Naive B cell (primary cell): ENCODE measurements at regions not wholly inside any gene's neighbourhood (a gene's known extent, or its start where the extent isn't known, plus 50 kb on each side); places are given as distances from the start of the nearest gene placed in this dataset.
A peak's percentile ranks its signal among the peaks of the same experiment; 100 is the strongest.

ENCODE experiments used
- ATAC-seq, 2 donors: fragments of 150-1000 bp; cut with Tn5 transposase; 2 replicates each; pipeline ENCODE4 v1.10.0; 2021; ENCODE audit warnings: low read depth in 2 of 2, mild to moderate bottlenecking in 2 of 2, moderate library complexity in 2 of 2
- DNase-seq: peaks from one replicate; pipeline ENCODE4 v3.0.0; 2022
- H3K27ac Mint-ChIP-seq, 6 donors: one replicate each; pipeline ENCODE4 v1.8.0; 2020 to 2022; ENCODE audit warnings: mild to moderate bottlenecking in 6 of 6, mixed read lengths in 6 of 6, moderate library complexity in 5 of 6, inconsistent platforms in 2 of 6
- H3K27me3 Mint-ChIP-seq, 3 donors: one replicate each; pipeline ENCODE4 v1.8.0; 2021 to 2022; ENCODE audit warnings: mixed read lengths in 3 of 3, mild to moderate bottlenecking in 1 of 3
- H3K36me3 Mint-ChIP-seq, 2 donors: one replicate each; pipeline ENCODE4 v1.8.0; 2020 to 2022; ENCODE audit warnings: mixed read lengths in 2 of 2, inconsistent platforms in 1 of 2, mild to moderate bottlenecking in 1 of 2
- H3K4me1 Mint-ChIP-seq, 3 donors: one replicate each; pipeline ENCODE4 v1.8.0; 2020 to 2022; ENCODE audit warnings: mixed read lengths in 3 of 3, inconsistent platforms in 1 of 3, mild to moderate bottlenecking in 1 of 3, moderate library complexity in 1 of 3
- H3K4me3 Mint-ChIP-seq, 8 donors: one replicate each; pipeline ENCODE4 v1.8.0; 2020 to 2022; ENCODE audit warnings: mild to moderate bottlenecking in 8 of 8, mixed read lengths in 8 of 8, moderate library complexity in 8 of 8, inconsistent platforms in 2 of 8
- H3K9me3 Mint-ChIP-seq, 7 donors: one replicate each; pipeline ENCODE4 v1.8.0; 2020 to 2022; ENCODE audit warnings: mixed read lengths in 7 of 7, mild to moderate bottlenecking in 5 of 7, inconsistent platforms in 2 of 7, moderate library complexity in 1 of 7

GRCh38 chr20:63124782-63125580, 91.0 kb downstream of the YTHDF1 start:
- Mint-ChIP-seq H3K27ac (no peak overlapping the region), H3K4me3 (no peak overlapping the region), H3K36me3 (peaks cover 0 to 7% of the 10 kb centered on the region in 2 donors), H3K4me1 (no peaks in the 10 kb centered on the region), H3K9me3 (peaks cover 0 to 6% (median 0%) of the 10 kb centered on the region in 7 donors), H3K27me3 (peaks cover 16 to 27% (median 26%) of the 10 kb centered on the region in 3 donors)
- DNase-seq (no peak), ATAC-seq (no peak)

GRCh38 chr20:63124092-63124781, 91.7 kb downstream of the YTHDF1 start:
- Mint-ChIP-seq H3K4me3 (no peak overlapping the region), H3K27ac (peak overlapping the region in 1 of 6 donors; percentile 67)

GRCh38 chr20:63123331-63123741, 92.6 kb downstream of the YTHDF1 start:
- H3K4me3 Mint-ChIP-seq: no peak overlapping the region
- H3K27me3 Mint-ChIP-seq: peaks cover 16 to 41% (median 34%) of the 10 kb centered on the region in 3 donors
- ATAC-seq: no peak
- peaks cover 0 to 6% (median 0%) of the 10 kb centered on the region in 7 donors for H3K9me3 Mint-ChIP-seq
- H3K4me1 Mint-ChIP-seq: no peaks in the 10 kb centered on the region
- no peak for DNase-seq
- no peaks in the 10 kb centered on the region for H3K36me3 Mint-ChIP-seq
- H3K27ac Mint-ChIP-seq: no peak overlapping the region

More at GRCh38 chr20:63124092-63124781, 91.7 kb downstream of the YTHDF1 start:
- H3K9me3 Mint-ChIP-seq: peaks cover 0 to 6% (median 0%) of the 10 kb centered on the region in 7 donors
- no peak for ATAC-seq
- DNase-seq: no peak
- H3K27me3 Mint-ChIP-seq: peaks cover 16 to 32% (median 26%) of the 10 kb centered on the region in 3 donors
- H3K4me1 Mint-ChIP-seq: no peaks in the 10 kb centered on the region
- H3K36me3 Mint-ChIP-seq: peaks cover 0 to 4% of the 10 kb centered on the region in 2 donors

- Mint-ChIP-seq H3K4me1 (no peaks in the 10 kb centered on the region), H3K27ac (no peak overlapping the region), H3K4me3 (no peak overlapping the region), H3K9me3 (peaks cover 0 to 6% (median 0%) of the 10 kb centered on the region in 7 donors), H3K36me3 (no peaks in the 10 kb centered on the region), H3K27me3 (peaks cover 16 to 48% (median 38%) of the 10 kb centered on the region in 3 donors)
- DNase-seq: no peak
- no peak for ATAC-seq
These were observed 93.3 kb downstream of the YTHDF1 start for GRCh38 chr20:63122626-63123025.

GRCh38 chr20:63121749-63122405, 94.1 kb downstream of the YTHDF1 start:
- no peak overlapping the region for H3K27ac Mint-ChIP-seq
- ATAC-seq (no peak), DNase-seq (no peak)
- H3K4me1 Mint-ChIP-seq: no peaks in the 10 kb centered on the region
- peaks cover 22 to 56% (median 38%) of the 10 kb centered on the region in 3 donors for H3K27me3 Mint-ChIP-seq
- H3K9me3 Mint-ChIP-seq: peaks cover 0 to 6% (median 0%) of the 10 kb centered on the region in 7 donors
- no peak overlapping the region for H3K4me3 Mint-ChIP-seq
- H3K36me3 Mint-ChIP-seq: no peaks in the 10 kb centered on the region

DNA sequence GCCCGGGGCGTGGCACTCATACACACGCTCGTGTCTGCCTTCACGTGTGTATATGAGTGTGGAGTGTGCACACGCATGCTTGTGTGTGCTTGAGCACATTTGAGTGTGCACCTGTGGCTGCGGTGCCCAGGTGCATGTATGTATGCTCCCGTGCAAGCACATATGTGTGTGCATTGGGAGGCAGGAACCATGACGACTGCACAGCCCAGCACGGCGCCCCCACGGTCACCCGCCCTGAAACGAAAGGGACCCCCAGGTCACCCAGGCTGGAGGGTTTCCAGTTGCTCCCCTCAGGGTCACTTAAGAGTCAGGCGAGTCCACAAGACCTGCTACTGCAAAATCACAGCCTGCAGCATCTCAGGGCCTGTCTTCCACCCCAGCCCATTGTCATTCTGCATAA, 94.7 kb downstream of the YTHDF1 start:
- no peak overlapping the region for H3K27ac Mint-ChIP-seq
- DNase-seq: no peak
- H3K4me1 Mint-ChIP-seq: no peaks in the 10 kb centered on the region
- peaks cover 21 to 58% (median 37%) of the 10 kb centered on the region in 3 donors for H3K27me3 Mint-ChIP-seq
- H3K36me3 Mint-ChIP-seq: no peaks in the 10 kb centered on the region
- no peak overlapping the region for H3K4me3 Mint-ChIP-seq
- peaks cover 0 to 6% (median 0%) of the 10 kb centered on the region in 7 donors for H3K9me3 Mint-ChIP-seq
- ATAC-seq: no peak

DNA sequence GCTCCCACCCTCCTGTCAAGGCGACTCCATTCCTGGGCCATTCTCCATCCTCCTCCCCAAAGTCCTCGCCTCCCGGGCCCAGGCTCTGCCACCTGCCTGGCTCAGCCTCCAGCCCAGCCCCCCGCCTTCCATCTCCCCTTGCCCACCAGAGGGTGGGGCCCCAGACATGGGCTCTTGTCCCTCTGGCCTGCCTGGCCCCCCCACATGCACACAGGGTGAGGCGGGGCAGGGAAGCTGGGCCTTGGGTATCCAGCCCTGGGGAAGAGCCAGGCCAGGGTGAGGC, 95.2 kb downstream of the YTHDF1 start:
- DNase-seq: no peak
- Mint-ChIP-seq H3K27me3 (peaks cover 24 to 58% (median 37%) of the 10 kb centered on the region in 3 donors), H3K4me1 (no peaks in the 10 kb centered on the region), H3K27ac (no peak overlapping the region), H3K9me3 (peaks cover 0 to 6% (median 0%) of the 10 kb centered on the region in 7 donors), H3K36me3 (no peaks in the 10 kb centered on the region), H3K4me3 (no peak overlapping the region)
- ATAC-seq: no peak

- Mint-ChIP-seq H3K9me3 (peaks cover 0 to 6% (median 0%) of the 10 kb centered on the region in 7 donors), H3K4me1 (no peaks in the 10 kb centered on the region), H3K27ac (no peak overlapping the region), H3K36me3 (no peaks in the 10 kb centered on the region), H3K27me3 (peaks cover 21 to 60% (median 40%) of the 10 kb centered on the region in 3 donors), H3K4me3 (no peak overlapping the region)
- DNase-seq (no peak), ATAC-seq (no peak)
These were observed 95.7 kb downstream of the YTHDF1 start for GRCh38 chr20:63119963-63120807.

- peaks cover 25 to 62% (median 40%) of the 10 kb centered on the region in 3 donors for H3K27me3 Mint-ChIP-seq
- DNase-seq (no peak), ATAC-seq (no peak)
- H3K4me1 Mint-ChIP-seq: no peaks in the 10 kb centered on the region
- H3K27ac Mint-ChIP-seq: peak overlapping the region in 1 of 6 donors; percentile 43
- no peak overlapping the region for H3K4me3 Mint-ChIP-seq
- peaks cover 0 to 6% (median 0%) of the 10 kb centered on the region in 7 donors for H3K9me3 Mint-ChIP-seq
- H3K36me3 Mint-ChIP-seq: no peaks in the 10 kb centered on the region
These were observed 96.6 kb downstream of the YTHDF1 start for GRCh38 chr20:63119121-63119962.

GRCh38 chr20:63118303-63119120, 97.4 kb downstream of the YTHDF1 start:
- Mint-ChIP-seq H3K27me3 (peaks cover 29 to 65% (median 42%) of the 10 kb centered on the region in 3 donors), H3K4me3 (no peak overlapping the region), H3K9me3 (peaks cover 0 to 6% (median 0%) of the 10 kb centered on the region in 7 donors), H3K4me1 (no peaks in the 10 kb centered on the region), H3K27ac (no peak overlapping the region), H3K36me3 (no peaks in the 10 kb centered on the region)
- ATAC-seq (no peak), DNase-seq (no peak)

- Mint-ChIP-seq H3K9me3 (peaks cover 0 to 6% (median 0%) of the 10 kb centered on the region in 7 donors), H3K27me3 (peaks cover 29 to 72% (median 44%) of the 10 kb centered on the region in 3 donors), H3K36me3 (no peaks in the 10 kb centered on the region), H3K27ac (no peak overlapping the region), H3K4me1 (no peaks in the 10 kb centered on the region), H3K4me3 (no peak overlapping the region)
- no peak for DNase-seq
- no peak for ATAC-seq
These were observed 98.1 kb downstream of the YTHDF1 start for GRCh38 chr20:63117661-63118302.
